HG03196 (cell line): ENCODE measurements at regions not wholly inside any gene's neighbourhood (a gene's known extent, or its start where the extent isn't known, plus 50 kb on each side); places are given as distances from the start of the nearest gene placed in this dataset.

ENCODE experiments used
- ATAC-seq: cut with Tn5 transposase; IDR thresholded peaks from one replicate; pipeline ENCODE4 v1.9.1; 2021; ENCODE audit not compliant: unreplicated experiment

DNA sequence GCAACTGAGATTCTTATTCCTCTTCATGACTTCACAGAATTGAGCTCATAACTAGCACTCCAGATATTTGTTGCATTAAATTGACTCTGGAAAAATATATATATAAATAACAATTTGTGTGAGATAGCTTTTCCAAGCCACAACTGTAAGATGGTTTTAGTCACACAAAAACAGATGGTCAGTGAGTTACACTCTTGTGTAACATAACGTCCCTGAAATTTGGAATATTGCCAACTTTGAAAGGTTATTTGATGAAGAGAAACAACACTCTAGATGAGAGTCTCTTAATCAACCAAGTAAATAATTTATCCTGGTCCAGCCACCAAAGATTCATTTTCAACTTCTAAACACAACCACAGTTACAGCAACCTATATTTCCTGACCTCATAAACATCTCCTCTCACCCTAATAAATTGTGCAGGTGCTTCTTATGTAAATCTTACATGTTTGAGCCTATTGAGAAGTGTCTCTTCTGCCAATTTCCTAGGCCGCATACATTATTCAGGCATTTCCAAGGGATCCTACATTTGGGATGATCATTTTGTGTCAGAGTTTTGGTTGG lies 84.9 kb upstream of the ACP3 start:
- no peak for ATAC-seq

DNA sequence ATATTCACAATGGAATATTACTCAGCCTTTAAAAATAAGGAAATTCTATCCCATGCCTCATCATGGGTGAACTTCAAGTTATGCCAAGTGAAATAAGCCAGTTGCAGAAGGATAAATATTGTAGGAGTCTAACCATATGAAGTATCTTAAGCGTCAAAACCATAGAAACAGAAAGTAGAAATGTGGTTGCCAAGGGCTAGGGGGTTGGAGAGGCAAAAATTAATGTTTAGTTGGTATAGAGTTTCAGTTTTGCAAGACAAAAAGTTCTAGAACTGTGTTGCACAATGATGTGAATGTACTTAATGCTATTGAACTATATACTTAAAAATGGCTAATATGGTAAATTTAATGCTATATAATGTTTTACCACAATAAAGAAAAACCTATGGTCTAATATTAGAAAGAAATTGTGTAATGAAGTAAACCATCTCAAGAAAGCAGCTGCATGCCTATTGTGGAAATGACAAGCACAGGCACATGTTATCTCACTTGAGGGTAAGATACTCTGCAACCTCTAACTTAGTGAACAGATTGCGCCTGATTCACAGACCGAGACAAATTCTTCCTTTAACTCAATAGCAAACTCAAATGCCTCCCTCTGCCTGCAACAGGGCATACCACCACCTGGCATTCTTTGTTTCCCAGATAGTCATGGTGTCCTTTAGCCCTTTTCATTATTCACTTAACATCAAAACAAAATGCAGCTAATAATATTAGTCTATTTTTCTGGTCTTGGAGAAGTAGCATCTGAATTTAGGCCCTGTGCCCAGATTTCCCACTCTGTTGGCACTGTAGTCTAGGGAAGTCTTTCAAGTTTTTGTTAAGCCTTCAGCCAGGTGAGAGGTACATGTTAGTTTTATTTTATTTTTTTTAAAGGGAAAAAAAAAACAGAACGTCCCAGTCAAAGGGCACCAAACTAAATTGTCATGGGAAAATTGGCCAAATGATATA lies 80.2 kb upstream of the ACP3 start:
- ATAC-seq, result peak; percentile 82

DNA sequence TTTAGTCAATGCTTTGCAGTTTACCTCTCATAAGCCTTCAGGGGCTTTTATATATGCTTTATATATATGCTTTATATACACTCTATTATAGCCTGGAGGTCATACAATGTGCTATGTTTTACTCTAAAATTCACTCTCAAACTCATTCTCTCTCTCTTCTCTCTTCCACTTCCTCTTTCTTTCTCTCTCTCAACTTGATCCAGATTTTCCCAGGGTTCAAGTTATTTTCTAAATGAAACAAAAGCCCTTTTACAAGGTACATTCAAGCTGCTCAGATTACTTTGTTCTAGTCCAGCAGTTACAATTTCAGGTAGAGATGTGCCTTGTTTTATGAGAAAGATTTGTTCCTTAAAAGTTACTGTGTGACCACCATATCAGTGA lies 79.6 kb upstream of the ACP3 start:
- no peak for ATAC-seq

DNA sequence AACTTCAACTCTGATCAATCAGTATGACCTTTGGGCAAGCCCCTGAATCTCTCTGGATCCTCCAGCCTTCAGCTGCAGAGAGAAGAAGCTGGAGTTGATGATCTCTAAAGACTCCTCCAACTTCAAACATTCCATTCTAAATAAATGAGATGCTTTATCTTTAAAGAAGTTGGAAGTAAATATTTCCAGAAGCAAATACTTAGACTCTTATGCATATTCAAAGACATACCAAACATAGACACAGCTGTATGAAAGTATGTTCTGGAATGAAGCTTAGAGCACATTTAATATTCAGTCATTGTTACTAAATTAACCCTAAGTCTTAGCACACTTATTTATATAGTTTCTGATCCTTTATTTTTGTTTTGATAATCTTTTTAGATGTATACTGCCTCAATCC lies 77.6 kb upstream of the ACP3 start:
- no peak for ATAC-seq

DNA sequence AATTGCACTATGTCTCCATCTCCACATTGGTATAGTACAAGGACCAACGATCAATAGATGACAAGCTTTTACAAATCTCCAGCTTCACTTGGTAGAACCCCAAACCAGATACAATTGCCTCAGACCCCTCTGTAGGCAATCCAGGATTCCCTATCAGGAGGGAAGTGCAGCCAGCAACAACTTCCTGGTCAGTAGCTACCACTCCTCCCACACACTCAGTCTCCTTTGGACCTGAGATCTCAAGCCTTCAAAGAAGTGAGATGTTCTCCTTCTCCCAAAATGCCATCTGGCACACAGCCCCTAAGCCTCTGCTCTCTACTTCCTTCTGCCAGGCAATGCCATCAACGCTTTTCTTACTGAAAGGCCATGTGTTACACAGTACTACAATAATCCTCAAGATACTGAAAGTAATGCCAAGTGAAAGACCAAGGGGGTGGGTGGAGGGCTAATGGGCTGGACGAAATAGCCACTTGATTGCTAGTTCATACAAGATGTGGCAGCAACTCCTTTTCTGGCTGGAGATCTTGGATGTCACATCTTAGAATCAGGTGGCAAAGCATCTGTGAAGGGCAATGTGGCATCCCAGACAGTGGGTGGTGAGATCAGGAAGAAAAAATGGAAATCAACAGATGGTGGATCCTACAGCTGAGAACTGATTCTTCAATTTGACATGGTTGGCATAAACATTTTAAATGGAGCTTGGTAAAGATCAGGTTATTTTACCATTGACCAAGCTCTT lies 75.3 kb upstream of the ACP3 start:
- ATAC-seq, result no peak

DNA sequence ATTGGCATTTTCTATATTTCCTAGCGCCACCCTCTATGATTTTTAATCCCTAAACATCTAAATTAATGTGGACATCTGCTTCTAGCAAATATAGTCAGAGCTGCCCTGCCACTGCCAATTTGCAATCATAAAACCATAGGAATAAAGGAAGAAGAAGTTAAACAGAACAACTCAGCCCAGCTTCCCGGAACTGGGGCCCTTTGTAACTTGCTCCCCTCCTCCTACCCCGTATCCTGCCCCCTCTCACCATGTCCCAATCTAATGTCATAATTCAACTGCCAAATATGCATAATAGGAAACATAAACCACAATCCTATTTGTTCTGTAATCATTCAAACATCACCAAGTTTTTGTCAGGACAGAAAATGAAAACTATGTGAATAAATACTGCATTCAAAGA lies 74.4 kb upstream of the ACP3 start:
- no peak for ATAC-seq

DNA sequence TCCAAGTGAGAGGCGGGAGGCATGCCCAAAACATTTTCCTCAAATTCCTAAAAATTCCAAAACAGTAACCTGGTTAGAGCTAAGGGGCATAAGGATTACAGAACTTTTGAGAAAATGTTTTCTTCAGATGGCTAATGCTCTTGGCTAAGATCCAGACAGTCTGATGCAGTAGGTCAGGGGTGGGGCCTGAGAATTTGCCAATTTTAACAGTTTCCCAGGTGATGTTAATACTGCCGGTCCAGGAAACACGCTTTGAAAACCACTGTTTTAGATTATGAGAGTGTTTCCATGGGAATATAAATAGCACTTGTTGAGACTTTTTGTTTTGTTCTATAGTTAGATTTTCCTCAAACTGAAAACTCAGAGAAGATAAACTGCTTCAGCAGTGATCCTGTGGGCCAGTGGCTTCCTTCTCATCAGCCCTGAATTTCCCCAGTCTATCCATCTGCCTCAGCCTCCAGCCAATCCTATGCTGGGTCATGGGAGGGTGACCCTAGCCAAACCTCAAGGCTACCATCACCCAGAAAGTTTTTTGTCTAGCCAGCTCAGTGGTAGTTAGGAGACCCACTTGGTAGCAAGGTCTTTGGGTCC lies 71.6 kb upstream of the ACP3 start:
- no peak for ATAC-seq

DNA sequence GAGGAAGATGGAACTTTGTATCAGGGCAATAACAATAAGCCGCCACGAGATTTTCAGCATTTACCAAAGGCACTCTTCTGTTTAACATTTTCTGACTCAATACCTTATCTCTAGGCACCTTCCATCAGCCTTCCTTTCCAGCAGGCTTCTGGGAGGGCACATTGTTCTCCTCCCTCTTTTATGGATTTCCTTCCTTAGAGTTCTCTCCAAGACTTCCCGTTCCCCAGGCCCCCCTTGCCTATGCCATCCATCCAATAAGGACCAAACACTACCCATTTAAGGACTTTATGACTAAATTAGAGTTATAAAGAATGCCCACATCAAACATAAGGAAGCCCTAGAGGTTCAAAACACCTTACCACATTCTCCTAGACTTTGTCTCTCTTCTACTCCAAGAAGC lies 71.0 kb upstream of the ACP3 start:
- no peak for ATAC-seq

DNA sequence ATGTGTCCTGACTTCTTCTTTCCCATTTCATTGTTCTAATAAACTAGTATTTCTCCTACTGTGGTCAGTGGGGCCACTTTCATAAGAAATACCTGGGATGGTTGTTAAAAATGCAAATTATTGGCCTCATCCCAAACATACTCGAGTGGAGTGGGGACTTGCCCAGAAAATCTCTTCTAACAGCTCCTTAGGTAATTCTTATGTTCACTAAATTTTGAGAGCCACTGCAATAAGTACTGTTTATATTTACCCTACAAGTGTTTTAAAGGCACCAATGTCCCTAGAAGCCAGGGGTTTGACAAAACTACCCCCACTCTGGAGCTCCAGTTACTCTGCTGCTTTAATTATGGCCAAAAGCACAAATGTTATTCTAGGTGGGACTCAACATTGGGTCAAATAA lies 70.0 kb upstream of the ACP3 start:
- no peak for ATAC-seq

DNA sequence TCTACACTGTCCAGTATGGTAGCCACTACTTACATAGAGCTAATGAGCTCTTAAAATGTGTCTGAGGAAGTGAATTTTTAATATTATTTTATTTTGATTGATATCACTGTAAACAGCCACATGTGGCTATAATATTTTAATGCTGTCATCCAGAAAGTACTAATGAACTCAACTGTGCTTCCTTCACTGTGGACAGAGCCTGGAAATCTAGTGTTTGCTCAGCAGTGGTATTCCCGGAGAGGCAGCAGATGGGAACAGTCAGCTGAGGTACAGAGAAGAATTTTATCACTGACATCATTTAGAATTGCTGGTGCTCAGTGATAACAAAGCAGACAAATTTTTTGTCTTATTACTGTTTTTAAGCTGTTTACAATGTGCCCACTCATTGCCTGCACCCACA lies 68.7 kb upstream of the ACP3 start:
- no peak for ATAC-seq

DNA sequence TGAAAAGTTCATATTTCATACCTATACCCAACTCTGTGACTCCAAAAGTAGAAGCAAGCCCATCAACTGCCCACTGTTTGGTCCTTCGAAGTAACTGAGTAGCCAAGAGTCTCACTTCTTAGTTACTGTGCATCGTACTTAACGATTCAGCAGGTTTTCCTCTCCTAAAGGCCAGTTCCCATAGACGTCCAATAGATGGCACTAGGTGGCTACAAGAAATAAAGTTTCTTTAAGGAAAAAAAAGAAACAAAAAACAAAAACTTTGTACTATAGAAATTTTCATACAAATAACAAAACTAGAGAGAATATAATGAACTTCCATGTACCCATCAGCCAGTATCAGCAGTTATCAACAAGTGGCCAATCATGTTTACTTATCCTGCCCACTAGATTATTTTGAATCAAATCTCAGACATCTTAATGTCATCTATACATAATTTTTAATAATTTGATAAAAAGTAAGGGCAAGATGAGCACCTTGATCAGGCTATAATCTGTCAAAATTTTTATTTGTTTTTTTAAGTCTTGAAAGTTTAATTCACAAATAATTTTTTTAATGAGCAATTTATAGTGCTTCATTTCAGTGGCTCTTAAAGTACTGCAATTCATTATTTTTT lies 63.8 kb upstream of the ACP3 start:
- no peak for ATAC-seq

DNA sequence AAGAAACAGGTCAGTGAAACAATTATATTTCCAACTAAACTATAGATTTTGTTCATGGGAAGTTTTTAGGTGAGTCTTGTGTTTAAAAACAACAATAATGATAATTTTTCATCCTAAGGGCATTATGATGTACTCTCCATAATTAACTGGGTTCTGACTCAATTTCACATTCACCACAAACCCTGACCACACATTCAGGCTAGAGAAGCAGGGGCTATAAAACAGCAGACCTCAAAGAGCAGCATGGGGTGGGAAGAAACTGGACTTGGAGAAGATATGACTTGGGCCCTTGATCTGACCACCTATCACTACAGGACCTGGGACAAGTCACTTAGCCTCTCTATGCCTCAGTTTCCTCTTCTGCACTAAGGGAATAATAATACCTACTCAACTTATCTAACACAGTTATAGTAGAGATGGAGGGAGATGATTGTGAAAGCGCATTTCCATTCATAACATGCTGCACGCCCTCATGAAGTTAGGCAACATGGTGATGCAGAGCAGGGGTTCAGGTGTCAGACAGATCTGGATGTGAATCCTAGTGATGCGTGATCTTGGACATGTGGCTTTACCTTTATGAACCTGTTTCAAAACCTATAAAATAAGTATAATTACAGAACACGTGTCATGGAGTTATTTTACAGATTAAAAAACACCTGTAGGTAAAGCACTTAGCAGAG lies 63.0 kb upstream of the ACP3 start:
- ATAC-seq, result no peak

DNA sequence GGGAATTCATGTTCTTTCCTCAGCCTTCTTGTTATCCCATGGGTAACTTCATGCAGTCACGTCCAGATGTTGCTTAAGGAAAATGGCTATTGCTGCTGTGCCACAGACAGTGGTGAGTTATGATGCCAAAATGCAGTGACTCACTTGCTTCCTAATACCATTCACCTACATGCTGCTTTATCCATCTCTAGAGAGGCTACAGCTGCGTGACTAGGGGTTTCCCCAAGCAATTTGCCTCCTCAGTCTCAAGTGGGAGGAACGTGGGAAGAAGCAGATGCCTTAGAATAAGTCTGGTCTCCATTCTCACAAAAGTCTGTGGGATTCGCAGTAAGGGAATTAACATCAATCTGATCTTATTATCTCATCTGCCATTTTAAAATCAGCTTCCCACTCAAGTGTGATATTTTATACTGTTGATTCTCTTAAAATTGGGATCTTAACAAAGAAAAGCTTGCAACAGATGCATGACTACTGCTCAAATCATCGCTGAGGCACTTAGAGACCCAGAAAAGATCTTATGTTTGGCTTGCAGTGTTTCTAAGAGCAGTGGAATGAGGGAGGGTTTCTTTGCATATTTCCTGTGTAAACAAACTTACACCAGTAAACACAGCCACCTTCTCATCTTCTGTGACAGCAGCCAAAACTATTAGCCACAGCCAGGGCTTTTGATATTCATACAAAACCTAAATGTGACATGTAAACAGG lies 62.0 kb upstream of the ACP3 start:
- no peak for ATAC-seq

DNA sequence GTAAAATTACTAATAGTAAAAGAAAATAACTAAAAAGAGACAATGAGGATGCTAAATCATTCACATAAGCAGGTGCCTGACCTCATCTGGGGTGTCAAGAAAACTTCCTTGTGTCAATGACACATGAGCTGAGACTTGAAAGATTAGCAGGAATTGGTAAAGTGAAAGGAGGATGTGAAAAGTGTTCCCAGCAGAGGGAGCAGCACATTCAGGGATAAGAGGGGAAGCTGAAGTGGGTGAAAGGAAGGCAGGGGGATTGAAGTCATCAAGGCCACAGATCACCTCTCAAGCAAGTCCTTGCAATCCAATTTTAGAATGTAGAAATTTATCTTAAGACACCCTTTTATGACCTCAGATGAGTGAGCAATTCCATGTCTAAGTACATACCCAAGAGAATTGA lies 60.2 kb upstream of the ACP3 start:
- no peak for ATAC-seq

DNA sequence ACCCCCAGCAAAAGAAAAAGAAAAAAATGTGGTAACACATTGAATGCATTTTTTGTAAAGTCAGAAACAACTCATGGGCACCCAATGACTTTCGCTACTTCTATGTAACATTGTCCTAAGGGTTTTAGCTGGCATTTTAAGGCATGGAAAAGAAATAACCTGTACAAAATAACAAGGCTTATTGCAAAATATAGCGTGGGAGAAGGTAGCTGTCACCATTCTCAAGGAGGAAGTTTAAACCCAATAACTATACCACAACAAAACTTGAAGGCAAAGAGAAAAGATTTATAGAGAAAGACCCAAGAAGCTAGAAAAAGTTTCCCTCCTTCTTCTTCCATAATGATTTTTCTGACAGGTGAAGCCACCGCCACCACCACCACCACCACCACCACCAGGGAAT lies 55.7 kb upstream of the ACP3 start:
- ATAC-seq, result no peak

DNA sequence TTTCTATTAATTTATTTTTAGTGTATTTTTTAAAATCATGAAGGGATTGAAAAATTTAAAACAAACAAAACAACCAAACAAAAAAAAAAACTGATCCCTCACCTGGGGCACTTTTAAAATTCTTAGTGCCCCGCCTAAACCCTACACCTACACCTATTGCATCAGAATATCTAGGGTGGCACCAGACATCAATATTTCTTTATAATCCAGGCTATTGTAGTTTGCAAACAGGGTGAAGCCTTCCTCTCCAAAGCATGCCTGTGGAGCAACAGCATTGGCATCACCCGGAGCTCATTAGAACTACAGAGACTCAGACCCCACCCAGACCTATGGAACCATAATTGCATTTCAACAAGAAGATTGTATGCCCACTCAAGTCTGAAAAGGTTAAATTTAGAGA lies 54.9 kb upstream of the ACP3 start:
- no peak for ATAC-seq

DNA sequence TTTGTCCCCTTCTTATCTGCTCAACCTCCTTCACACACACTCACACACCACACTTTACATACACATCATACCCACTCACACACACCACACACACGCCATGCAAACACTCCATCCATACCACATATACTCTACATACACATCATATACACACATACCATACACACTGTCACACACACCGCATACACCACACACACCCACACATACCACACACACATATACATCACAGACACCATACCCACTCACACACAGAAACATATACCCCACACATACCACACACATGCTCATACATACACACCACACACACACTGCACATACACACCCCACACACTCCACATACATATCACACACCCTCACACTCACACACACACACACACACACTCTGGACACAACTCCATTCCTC lies 54.3 kb upstream of the ACP3 start:
- no peak for ATAC-seq

DNA sequence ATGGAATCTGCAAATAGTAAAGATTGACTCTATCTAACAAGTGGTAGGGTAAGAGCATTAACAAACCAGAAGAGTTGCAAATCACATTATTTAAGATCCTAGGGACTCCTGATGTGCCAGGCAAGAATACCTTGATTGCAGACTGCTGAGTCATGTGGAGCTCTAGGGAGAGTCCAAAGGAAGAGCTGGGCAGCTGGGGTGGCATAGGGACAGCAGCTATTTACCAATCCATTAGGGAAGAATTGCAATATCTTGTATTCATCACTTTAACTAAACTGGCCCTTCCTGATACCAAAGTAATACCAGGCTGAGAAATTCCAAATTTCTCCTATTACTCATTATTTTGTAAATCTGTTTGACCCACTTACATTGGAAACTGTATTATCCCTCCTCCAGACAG lies 52.2 kb upstream of the ACP3 start:
- ATAC-seq, result no peak

DNA sequence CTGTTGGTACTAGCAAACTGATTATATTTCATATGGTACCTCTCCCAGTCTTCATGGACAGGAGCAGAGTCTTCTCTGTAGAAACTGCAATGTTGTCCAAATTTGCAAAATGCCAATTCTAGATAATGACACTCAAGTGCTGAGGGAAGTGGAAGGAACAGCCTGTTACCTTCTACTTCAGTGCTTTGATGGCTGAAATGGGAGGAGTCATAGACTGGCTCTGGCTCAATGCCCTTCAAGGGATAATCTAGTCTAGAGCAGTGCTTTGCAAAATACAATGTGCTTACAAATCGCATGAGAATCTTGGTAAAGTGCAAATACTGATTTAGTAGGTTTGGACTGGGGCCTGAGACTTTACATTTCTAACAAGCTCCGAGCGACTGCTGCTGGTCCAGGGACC lies 51.7 kb upstream of the ACP3 start:
- no peak for ATAC-seq

DNA sequence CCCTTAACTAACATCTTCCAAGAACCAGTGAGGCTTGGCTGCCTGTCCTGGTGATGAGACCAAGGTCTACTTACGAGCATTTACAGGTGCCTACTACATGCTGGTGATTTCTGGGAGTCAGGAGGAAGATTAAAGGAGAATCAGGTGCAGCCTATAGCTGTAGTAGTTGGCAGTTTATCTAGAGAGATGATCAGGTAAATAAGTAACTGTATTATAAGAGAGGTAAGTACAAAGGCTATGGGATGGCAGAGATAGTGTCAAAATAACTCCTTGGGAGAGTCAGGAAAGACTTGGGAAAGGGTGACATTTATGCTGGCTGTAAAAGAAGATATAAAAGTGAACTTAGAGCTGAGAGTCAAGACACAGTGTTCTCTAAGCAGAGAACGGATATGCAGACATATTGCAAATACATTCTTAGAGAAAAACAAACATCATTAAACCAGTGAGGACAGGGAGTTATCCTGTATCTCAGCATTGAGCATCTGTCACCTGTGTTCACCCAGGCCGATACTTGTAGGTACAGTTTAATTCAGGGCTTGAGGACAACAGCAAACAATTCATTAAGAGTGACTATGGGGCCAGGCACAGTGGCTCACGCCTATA lies 49.7 kb upstream of the ACP3 start:
- no peak for ATAC-seq
